K562 (cell line): ENCODE measurements at regions not wholly inside any gene's neighbourhood (a gene's known extent, or its start where the extent isn't known, plus 50 kb on each side); places are given as distances from the start of the nearest gene placed in this dataset.
A peak's percentile ranks its signal among the peaks of the same experiment; 100 is the strongest.

Experiments
- ATF3 ChIP-seq, 2 experiments: fragments of 450-650 bp in 1 of 2; sonication (generic) in 1 of 2; formaldehyde crosslinking in 1 of 2; IDR thresholded peaks in 1 of 2; conservative IDR thresholded peaks in 1 of 2; 2 replicates each; pipeline versions ENCODE4 v1.6.1 to v1.8.1; 2016 to 2023; ENCODE audit warnings: mild to moderate bottlenecking in 2 of 2, moderate library complexity in 2 of 2, inconsistent platforms in 1 of 2, missing genetic modification reagents in 1 of 2
- CEBPZ ChIP-seq: fragments of 150-350 bp; IDR thresholded peaks from 2 replicates; pipeline ENCODE4 v1.6.1; 2014; ENCODE audit warnings: low read depth, mild to moderate bottlenecking, low read length, borderline replicate concordance
- DIDO1 ChIP-seq: fragments of 450-650 bp; IDR thresholded peaks from 2 replicates; pipeline ENCODE4 v1.6.1; 2016; ENCODE audit warnings: low read depth, missing biosample characterization, missing genetic modification characterization
- DMBX1 ChIP-seq: fragments of 250-450 bp; sonication (Bioruptor Pico); IDR thresholded peaks from 2 replicates; pipeline ENCODE4 v1.8.0; 2022; ENCODE audit warnings: inconsistent platforms, mild to moderate bottlenecking, moderate library complexity, borderline replicate concordance
- MCM2 ChIP-seq: fragments of 450-650 bp; IDR thresholded peaks from 2 replicates; pipeline ENCODE4 v1.6.1; 2017; ENCODE audit warnings: low read depth, mild to moderate bottlenecking
- NR2C1 ChIP-seq, 2 experiments: fragments of 450-650 bp; IDR thresholded peaks; 2 replicates each; pipeline ENCODE4 v1.6.1; 2017; ENCODE audit warnings: mild to moderate bottlenecking in 2 of 2, antibody characterized with exemption in 1 of 2, inconsistent platforms in 1 of 2, missing compliant biosample characterization in 1 of 2, missing genetic modification characterization in 1 of 2
- RNF2 ChIP-seq: sonication (generic); IDR thresholded peaks from 2 replicates; pipeline ENCODE4 v1.6.1; 2016
- SAFB ChIP-seq: fragments of 200-400 bp; formaldehyde crosslinking; IDR thresholded peaks from 2 replicates; pipeline ENCODE4 v1.6.1; 2017; ENCODE audit warnings: low read depth, low read length, borderline replicate concordance
- TCF3 ChIP-seq: sonication (generic); formaldehyde crosslinking; IDR thresholded peaks from 2 replicates; pipeline ENCODE4 v1.4.0; 2020; ENCODE audit warnings: mild to moderate bottlenecking, missing genetic modification reagents
- ZBTB12 ChIP-seq: fragments of 250-450 bp; sonication (Bioruptor Pico); IDR thresholded peaks from 2 replicates; pipeline ENCODE4 v1.4.0; 2020
- ZBTB5 ChIP-seq: fragments of 450-650 bp; IDR thresholded peaks from 2 replicates; pipeline ENCODE4 v1.6.1; 2017; ENCODE audit warnings: antibody characterized with exemption
- ZKSCAN1 ChIP-seq: fragments of 150-350 bp; IDR thresholded peaks from 2 replicates; pipeline ENCODE4 v1.6.1; 2016; ENCODE audit warnings: low read depth, low read length
- ZNF124 ChIP-seq: sonication (generic); formaldehyde crosslinking; IDR thresholded peaks from 2 replicates; pipeline ENCODE4 v1.8.1; 2022; ENCODE audit warnings: missing genetic modification reagents
- TF ChIP-seq, protein P1 (sequence below), 2 experiments: fragments of 450-650 bp; conservative IDR thresholded peaks; 2 replicates each; pipeline ENCODE4 v1.6.1; 2017; ENCODE audit warnings: mild to moderate bottlenecking in 2 of 2, moderate library complexity in 2 of 2

- TF ChIP-seq ATF3 (IDR thresholded peaks at IDR 0.05), result peak; percentile 70
- TF ChIP-seq ATF3 (CRISPR knock-in tag; conservative IDR thresholded peaks at IDR 0.05), result no peak
- peak; percentile 55; the same call in 1 of the 2 replicates for TF ChIP-seq TCF3 (CRISPR knock-in tag)
- no peak for TF ChIP-seq ZBTB5
- no peak for TF ChIP-seq ZNF124
- no peak for TF ChIP-seq ZKSCAN1
- 0 out of 2 replicates have a peak, but pooled peaks have one; percentile 27 for TF ChIP-seq NR2C1 (IDR thresholded peaks at IDR 0.05)
- TF ChIP-seq NR2C1 (tag; IDR thresholded peaks at IDR 0.05), result no peak
- TF ChIP-seq, protein P1, sequence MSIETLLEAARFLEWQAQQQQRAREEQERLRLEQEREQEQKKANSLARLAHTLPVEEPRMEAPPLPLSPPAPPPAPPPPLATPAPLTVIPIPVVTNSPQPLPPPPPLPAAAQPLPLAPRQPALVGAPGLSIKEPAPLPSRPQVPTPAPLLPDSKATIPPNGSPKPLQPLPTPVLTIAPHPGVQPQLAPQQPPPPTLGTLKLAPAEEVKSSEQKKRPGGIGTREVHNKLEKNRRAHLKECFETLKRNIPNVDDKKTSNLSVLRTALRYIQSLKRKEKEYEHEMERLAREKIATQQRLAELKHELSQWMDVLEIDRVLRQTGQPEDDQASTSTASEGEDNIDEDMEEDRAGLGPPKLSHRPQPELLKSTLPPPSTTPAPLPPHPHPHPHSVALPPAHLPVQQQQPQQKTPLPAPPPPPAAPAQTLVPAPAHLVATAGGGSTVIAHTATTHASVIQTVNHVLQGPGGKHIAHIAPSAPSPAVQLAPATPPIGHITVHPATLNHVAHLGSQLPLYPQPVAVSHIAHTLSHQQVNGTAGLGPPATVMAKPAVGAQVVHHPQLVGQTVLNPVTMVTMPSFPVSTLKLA (conservative IDR thresholded peaks at IDR 0.05), result peak in 1 of 2 experiments; percentile 37; a peak in 1 of 4 replicates
- no peak for TF ChIP-seq DIDO1 (tag)
- TF ChIP-seq ZBTB12 (CRISPR knock-in tag), result no peak
- no peak for TF ChIP-seq CEBPZ
- TF ChIP-seq SAFB, result no peak
- no peak for TF ChIP-seq MCM2
- TF ChIP-seq RNF2, result no peak
- no peak for TF ChIP-seq DMBX1
Observed at GRCh38 chr2:145744541-145745386, 1224.8 kb upstream of the ZEB2 start (continued).
